ENCODE measurements at regions not wholly inside any gene's neighbourhood (a gene's known extent, or its start where the extent isn't known, plus 50 kb on each side); places are given as distances from the start of the nearest gene placed in this dataset.
A peak's percentile ranks its signal among the peaks of the same experiment; 100 is the strongest.
"Not testable (repeated sequence)": the region's sequence is repeated elsewhere in the genome, so short reads cannot be mapped to it uniquely, and the experiment has no call there.

- no peak for DNase-seq
These were observed 146.2 kb downstream of the NFKBIZ start for GRCh38 chr3:101995371-101996046.

DNA sequence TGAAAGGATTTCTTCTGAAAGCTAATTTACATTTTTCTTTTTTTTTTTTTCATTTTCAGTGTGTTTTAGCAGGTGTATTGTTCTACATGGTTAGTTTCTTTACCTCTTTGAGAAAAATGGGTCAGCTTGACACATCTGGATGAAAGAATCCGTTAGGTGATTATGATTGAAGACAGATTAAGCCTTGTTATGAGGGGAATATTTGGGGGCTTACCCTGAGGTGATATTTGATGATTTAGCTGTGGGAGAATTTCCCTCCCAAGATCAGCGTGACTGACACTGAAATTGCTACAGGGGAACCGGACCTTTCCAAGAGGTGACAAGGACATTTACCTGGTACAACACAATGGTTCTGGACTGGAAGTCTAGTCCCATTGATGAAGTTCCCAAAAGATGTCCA, 147.5 kb downstream of the NFKBIZ start:
- DNase-seq: no peak

DNA sequence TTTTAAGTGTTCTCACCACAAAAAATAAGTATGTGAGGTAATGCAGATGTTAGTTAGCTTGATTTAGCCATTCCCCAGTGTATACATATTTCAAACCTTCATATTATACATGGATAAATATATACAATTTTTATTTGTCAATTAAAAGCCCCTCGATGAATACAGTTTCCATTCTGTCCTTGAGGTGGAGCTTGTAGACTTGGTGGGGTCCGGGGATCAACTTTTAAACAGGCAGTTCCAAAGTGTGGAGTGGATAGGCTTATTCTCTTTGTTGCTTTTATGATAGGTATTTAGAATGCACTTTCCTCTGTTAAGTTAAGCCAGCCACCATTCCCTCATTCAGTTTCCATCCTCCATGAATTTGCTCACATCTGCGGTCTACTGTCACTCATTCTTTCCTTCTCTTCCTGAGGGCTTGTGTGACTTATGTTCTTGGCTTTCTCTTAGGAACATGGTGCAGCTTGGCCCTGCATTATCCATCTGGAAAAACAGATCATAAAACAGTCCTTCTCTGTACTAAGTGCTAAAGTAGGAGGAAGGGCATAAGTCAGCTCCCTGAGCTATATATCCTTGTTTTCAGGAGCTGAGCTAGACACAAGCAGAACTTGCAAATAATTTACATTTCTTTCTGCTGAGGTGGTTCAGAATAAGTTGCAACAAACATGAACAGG, 149.1 kb downstream of the NFKBIZ start:
- DNase-seq: no peak

- no peak for DNase-seq
These were observed 150.0 kb downstream of the NFKBIZ start for GRCh38 chr3:101999177-101999779.

- DNase-seq: no peak
These were observed 151.4 kb downstream of the NFKBIZ start for GRCh38 chr3:102000620-102001209.

DNA sequence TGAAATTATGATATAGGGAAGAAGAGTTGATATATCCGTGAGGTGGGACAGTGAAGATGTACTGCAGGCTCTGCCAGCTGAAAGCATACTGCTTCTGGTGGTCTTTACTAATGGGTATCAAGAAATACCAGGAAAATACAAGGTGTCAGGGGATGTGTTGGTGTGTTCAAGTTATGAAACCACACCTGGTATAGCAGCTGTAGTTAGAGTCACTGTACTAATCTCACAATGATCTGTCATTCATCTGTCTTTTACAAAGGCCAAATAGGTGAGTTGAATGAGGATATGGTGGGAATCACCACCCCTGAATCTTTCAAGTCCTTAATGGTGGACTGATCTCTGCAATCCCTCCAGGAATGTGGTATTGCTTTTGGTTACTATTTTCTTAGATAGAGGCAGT, 152.7 kb downstream of the NFKBIZ start:
- DNase-seq: no peak

DNA sequence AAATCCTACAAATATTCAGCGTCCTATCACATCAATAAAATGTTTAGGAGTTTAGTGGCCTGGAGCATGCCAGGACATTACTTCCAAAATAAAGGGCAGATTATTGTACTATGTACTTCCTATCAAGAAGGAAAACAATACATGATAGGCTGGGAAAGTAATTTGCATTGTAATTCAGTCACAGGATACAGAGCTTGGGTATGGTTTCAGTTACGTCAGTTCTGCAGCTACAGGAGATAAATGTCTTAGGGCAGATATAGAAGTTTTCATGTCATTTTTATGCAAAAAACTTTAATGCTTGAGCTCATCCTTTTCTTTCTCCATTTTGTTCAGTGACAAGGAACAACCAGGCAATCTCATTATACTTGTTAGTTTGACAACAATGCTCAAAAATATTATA, 155.2 kb downstream of the NFKBIZ start:
- no peak for DNase-seq

DNA sequence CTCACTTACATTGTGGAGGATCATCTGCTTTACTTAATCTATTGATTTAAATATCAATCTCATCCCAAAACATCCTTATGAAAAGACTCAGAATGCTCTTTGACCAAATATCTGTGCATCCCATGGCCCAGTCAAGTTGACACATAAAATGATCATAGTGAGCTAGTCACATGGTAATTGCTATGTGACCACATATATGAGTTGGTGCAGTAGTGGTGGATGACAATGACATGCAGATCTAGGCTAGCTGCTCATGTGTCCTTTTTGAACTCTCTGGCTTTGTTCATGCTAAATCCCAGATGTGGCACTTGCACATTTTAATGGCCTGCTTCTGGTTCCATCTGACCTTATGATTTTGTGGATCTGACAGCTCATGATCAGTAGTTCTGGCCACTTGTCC, 156.2 kb downstream of the NFKBIZ start:
- DNase-seq: no peak

GRCh38 chr3:102006812-102007485, 157.6 kb downstream of the NFKBIZ start:
- peak in 2 of 56 donors; percentile 0 to 12 for DNase-seq

DNA sequence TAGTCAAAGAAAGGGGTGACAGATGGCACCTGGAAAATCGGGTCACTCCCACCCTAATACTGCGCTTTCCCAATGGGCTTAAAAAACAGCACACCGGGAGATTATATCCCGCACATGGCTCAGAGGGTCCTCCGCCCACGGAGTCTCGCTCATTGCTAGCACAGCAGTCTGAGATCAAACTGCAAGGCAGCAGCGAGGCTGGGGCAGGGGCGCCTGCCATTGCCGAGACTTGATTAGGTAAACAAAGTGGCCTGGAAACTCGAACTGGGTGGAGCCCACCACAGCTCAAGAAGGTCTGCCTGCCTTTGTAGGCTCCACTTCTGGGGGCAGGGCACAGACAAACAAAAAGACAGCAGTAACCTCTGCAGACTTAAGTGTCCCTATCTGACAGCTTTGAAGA, 159.1 kb downstream of the NFKBIZ start:
- not testable (repeated sequence) for DNase-seq

GRCh38 chr3:102016417-102016816, 167.1 kb downstream of the NFKBIZ start:
- DNase-seq: no peak

- no peak for DNase-seq
These were observed 168.5 kb downstream of the NFKBIZ start for GRCh38 chr3:102017784-102018183.

DNA sequence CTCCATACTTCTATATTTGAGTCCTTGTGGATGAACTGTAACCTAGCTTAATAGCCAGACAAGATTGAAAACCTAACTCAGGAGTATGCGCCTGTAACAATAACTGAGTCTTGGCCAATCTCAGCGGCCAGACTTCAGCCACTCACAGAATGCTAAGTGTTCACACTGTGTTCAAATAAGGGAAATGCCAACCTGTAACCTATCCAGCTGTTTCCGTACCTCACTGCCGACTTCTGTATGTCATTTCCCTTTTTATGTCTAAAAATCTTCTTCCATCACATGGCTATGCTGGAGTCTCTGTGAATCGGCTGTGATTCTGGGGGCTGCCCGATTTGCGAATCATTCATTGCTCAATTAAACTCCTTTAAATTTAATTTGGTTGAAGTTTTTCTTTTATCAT, 169.2 kb downstream of the NFKBIZ start:
- peak in 2 of 56 donors; percentile 0 to 8 for DNase-seq

- no peak for DNase-seq
These were observed 171.4 kb downstream of the NFKBIZ start for GRCh38 chr3:102020735-102021134.

GRCh38 chr3:102024270-102024904, 175.1 kb downstream of the NFKBIZ start:
- no peak for DNase-seq

DNA sequence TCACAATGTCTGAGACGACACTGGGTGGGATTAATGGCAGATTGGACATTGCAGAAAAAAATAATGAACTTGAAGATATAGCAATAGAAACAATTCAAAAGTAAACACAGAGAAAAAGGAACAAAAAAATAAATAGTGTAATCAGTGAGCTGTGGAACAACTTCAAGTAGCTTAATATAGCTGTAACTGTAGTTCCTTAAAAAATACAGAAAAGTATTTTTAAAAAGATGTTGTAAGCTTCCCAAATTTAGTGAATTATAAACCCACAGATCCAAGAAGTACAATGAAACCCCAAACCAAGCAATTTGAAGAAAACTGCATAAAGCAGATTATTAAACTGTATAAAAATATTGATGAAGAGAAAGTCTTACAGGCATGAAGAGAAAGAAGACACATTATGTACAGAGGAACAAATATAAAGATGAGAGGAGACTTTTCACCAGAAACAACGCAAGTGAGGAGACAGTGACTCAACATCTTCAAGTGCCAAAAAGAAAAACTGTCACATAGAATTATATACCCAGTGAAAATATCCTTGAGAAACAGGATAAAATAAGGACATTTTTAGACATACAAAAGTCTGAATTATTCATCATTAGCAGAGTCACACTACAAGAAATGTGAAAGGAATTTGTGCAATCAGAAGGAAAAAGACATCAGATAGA, 176.4 kb downstream of the NFKBIZ start:
- DNase-seq: no peak

DNA sequence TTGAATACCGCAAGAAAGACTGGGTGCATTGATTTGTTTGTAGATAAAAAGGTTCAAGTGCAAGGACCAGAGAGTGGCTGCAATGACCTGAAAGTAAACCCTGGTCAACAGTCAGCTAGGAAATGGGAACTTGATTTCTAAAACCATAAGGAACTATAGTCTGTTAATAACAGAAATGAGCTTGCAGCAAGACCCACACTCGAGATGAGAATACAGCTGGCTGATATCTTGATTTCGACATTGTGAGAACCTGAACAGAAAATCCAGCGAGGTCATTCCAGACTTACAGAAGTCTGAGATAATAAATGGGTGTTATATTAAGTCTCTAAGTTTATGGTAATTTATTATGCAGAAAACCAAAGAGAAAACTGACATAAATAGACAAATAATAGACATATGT, 177.3 kb downstream of the NFKBIZ start:
- no peak for DNase-seq

DNA sequence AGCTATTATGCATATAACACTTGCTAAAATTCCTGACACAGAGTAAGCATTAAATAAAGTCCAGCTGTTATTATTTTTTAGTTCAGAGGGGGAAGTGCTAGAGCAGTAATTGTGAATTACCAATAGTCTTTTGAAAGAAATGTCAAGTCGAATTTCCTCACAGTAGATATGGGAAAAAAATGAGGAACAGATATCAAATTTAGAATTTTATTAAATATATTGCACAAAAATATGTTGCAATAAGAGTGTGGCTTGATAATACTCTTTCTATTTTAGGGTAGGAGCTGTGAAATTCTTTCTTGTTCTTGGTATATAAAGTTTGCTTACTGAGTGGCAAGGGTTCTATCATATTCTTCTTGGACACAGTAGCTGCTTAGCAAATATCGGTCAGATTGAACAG, 181.3 kb downstream of the NFKBIZ start:
- no peak for DNase-seq

DNA sequence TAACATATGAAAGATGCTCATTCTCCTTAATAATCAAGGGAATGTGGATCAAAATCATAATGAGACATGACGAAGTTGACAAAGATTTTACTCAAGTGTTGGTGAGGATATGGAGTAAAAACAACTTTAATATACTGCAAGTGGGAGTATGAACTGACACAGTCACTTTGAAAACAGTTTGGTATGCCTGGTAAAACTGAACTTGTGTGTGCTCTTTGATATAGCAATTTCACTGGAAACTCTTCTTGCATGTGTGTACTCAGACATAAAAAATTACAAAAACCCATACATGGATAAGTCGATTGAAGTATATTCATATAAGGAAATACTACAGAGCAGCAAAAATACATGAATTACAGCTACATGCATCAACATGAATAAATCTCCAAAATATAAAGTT, 182.5 kb downstream of the NFKBIZ start:
- no peak for DNase-seq

DNA sequence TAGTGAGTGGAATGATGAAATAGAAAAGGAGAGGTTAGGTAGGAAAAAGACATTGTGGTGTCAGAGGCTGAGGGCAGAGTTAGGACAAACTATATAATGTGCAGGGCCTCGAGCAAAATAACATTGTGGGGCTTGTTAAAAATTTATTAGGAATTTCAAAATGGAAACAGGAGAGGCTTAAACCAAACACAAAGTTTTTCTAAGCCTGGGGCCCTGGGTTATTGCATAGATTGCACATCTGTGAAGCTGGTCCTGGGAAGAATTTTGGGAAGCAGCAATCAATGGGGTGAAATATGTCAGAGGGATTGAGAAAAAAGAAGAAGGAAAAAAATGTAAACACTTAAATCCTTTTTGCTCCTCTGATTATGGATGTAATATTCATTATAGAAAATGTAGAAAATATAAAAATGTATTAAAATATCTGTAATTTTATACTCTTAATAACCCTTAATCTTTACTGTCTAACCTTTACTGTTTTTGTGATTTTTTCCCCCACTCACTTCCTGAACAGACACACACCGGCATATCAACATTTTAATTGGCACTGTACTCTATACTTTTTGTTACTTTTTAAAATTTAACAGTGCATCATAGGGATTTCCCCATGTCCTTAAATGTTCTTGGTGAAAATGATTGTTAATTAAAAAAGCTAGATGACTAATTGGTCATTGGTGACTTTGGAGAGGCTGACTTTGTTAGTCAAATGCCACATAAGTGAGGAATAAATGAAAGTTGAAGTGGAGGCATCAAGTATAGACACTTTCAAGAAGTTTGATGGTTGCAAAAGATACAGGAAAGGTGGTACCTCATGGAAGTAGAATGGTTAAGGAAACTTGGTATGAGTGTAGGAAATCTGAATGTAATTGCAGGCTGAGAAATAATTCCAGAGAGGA, 183.4 kb downstream of the NFKBIZ start:
- DNase-seq: no peak
